ENCODE measurements at regions not wholly inside any gene's neighbourhood (a gene's known extent, or its start where the extent isn't known, plus 50 kb on each side); places are given as distances from the start of the nearest gene placed in this dataset.

GRCh38 chr2:239499726-239500573, 99.1 kb upstream of the HDAC4 start:
- TF ChIP-seq YY1 (IDR thresholded peaks at IDR 0.05; ENCODE audit: low read depth, low read length) (no peak), CBX5 (IDR thresholded peaks at IDR 0.05; ENCODE audit: low read depth) (no peak), BRCA1 (IDR thresholded peaks at IDR 0.05; ENCODE audit: low read depth, low read length) (no peak), MTA2 (IDR thresholded peaks at IDR 0.05; ENCODE audit: low read depth) (no peak)
- no peak for FAIRE-seq
- intact Hi-C loops (cut with micrococcal nuclease; ENCODE audit: unreplicated experiment): no loop called here

GRCh38 chr2:239498981-239499634, 98.3 kb upstream of the HDAC4 start:
- no peaks in the 10 kb centered on the region for H3K79me2 ChIP-seq (ENCODE audit: control insufficient read depth, insufficient read depth, low read length)
- intact Hi-C loops (cut with micrococcal nuclease; ENCODE audit: unreplicated experiment): no loop called here
- H3K4me2 ChIP-seq (ENCODE audit: control insufficient read depth, insufficient read depth): no peak overlapping the region
- H3K4me1 ChIP-seq (ENCODE audit: control insufficient read depth, insufficient read depth, low read length): no peaks in the 10 kb centered on the region
- in situ Hi-C loops (cut with MboI): no loop called here
- CTCF ChIA-PET: interaction anchor here (1.6 kb wide), 1 partner anchor 49 kb away, joined by 3 read pairs; no protein-coding TSS in a partner anchor
- ATAC-seq (no peak), FAIRE-seq (no peak), DNase-seq (ENCODE audit: low read depth, low spot score) (no peak)
- POLR2A ChIA-PET: no interaction called here
- no peak overlapping the region for H3K9ac ChIP-seq (ENCODE audit: control insufficient read depth, insufficient read depth, low read length)
- no TSS peak for BruUV-seq (replicated peaks)
- H3K9me3 ChIP-seq (replicated peaks; ENCODE audit: control insufficient read depth, insufficient read depth, low read length): no peaks in the 10 kb centered on the region; the same call in 2 of the 3 replicates
- H2AFZ ChIP-seq (ENCODE audit: control insufficient read depth, low read depth, low read length): no peak overlapping the region
- 31% methylated on average over 21 of the region's 21 CpGs for WGBS (ENCODE audit: insufficient coverage, insufficient replicate concordance, low lambda C conversion rate, missing lambda C conversion rate)
- no peak overlapping the region for H3K4me3 ChIP-seq
- SMC1A ChIA-PET (ENCODE audit: uncharacterized antibody, unreplicated experiment): no interaction called here
- no peak overlapping the region for H3K27ac ChIP-seq (ENCODE audit: control insufficient read depth, insufficient read depth)
- H3K27me3 ChIP-seq (replicated peaks in 1 of 2; ENCODE audit: control insufficient read depth in 2 of 2, insufficient read depth in 2 of 2, low read length in 1 of 2): no peaks in the 10 kb centered on the region; a peak in 1 of 4 replicates
- no peaks in the 10 kb centered on the region for H3K36me3 ChIP-seq (ENCODE audit: control insufficient read depth in 2 of 2, insufficient read depth in 2 of 2, low read length in 1 of 2)
- RAD21 ChIA-PET (ENCODE audit: unreplicated experiment): no interaction called here
- H4K20me1 ChIP-seq (ENCODE audit: control insufficient read depth, insufficient read depth): no peaks in the 10 kb centered on the region
- TF ChIP-seq ZBTB11 (CRISPR knock-in tag; IDR thresholded peaks at IDR 0.05) (no peak), MTA2 (IDR thresholded peaks at IDR 0.05; ENCODE audit: low read depth) (no peak), EP300 (IDR thresholded peaks at IDR 0.05; ENCODE audit: borderline replicate concordance in 1 of 2, control insufficient read depth in 1 of 2, low read depth in 2 of 2, low read length in 2 of 2) (no peak), ZNF622 (IDR thresholded peaks at IDR 0.05) (no peak), SKIL (IDR thresholded peaks at IDR 0.05; ENCODE audit: low read depth, poor library complexity, severe bottlenecking) (no peak), JUND (IDR thresholded peaks at IDR 0.05; ENCODE audit: low read depth, low read length) (no peak)

More at GRCh38 chr2:239499726-239500573, 99.1 kb upstream of the HDAC4 start:
- Histone ChIP-seq H3K79me2 (ENCODE audit: control insufficient read depth, insufficient read depth, low read length) (no peaks in the 10 kb centered on the region), H3K9ac (ENCODE audit: control insufficient read depth, insufficient read depth, low read length) (no peak overlapping the region), H3K27ac (ENCODE audit: control insufficient read depth, insufficient read depth) (no peak overlapping the region), H3K4me2 (ENCODE audit: control insufficient read depth, insufficient read depth) (no peak overlapping the region), H3K36me3 (ENCODE audit: control insufficient read depth in 2 of 2, insufficient read depth in 2 of 2, low read length in 1 of 2) (no peaks in the 10 kb centered on the region), H3K4me3 (no peak overlapping the region), H3K4me1 (ENCODE audit: control insufficient read depth, insufficient read depth, low read length) (no peaks in the 10 kb centered on the region), H4K20me1 (ENCODE audit: control insufficient read depth, insufficient read depth) (no peaks in the 10 kb centered on the region), H3K9me3 (replicated peaks; ENCODE audit: control insufficient read depth, insufficient read depth, low read length) (no peaks in the 10 kb centered on the region; the same call in 2 of the 3 replicates), H3K27me3 (replicated peaks in 1 of 2; ENCODE audit: control insufficient read depth in 2 of 2, insufficient read depth in 2 of 2, low read length in 1 of 2) (no peaks in the 10 kb centered on the region; a peak in 1 of 4 replicates), H2AFZ (ENCODE audit: control insufficient read depth, low read depth, low read length) (no peak overlapping the region)
- ChIA-PET POLR2A (no interaction called here), SMC1A (ENCODE audit: uncharacterized antibody, unreplicated experiment) (no interaction called here), CTCF (interaction anchor here (0.6 to 1.7 kb wide), 3 partner anchors 49 to 284 kb away, joined by 3 to 4 read pairs (median 3); no protein-coding TSS in a partner anchor), RAD21 (ENCODE audit: unreplicated experiment) (interaction anchor here (0.6 kb wide), 1 partner anchor 318 kb away, joined by 3 read pairs; no protein-coding TSS in a partner anchor)
- WGBS (ENCODE audit: insufficient coverage, insufficient replicate concordance, low lambda C conversion rate, missing lambda C conversion rate): 11% methylated on average over 13 of the region's 13 CpGs
- no peak for ATAC-seq
- DNase-seq (ENCODE audit: low read depth, low spot score): no peak
- BruUV-seq (replicated peaks): no TSS peak
- in situ Hi-C loops (cut with MboI): no loop called here

Data from GM12878 (cell line).